ENCODE measurements at regions not wholly inside any gene's neighbourhood (a gene's known extent, or its start where the extent isn't known, plus 50 kb on each side); places are given as distances from the start of the nearest gene placed in this dataset.

- no peak overlapping the region for H2AK5ac ChIP-seq (ENCODE audit: low read length)
- H3K4me1 ChIP-seq (ENCODE audit: control insufficient read depth, low read depth, low read length), result no peaks in the 10 kb centered on the region
- H3K36me3 ChIP-seq (ENCODE audit: control insufficient read depth, insufficient read depth, low read length), result no peaks in the 10 kb centered on the region
- H3K4me3 ChIP-seq (ENCODE audit: low read length), result no peak overlapping the region
- no peaks in the 10 kb centered on the region for H3K79me2 ChIP-seq (ENCODE audit: control insufficient read depth, insufficient read depth, low read length)
- H2BK15ac ChIP-seq (replicated peaks; ENCODE audit: low read depth), result no peak overlapping the region
- DNase-seq, result no peak
- WGBS (ENCODE audit: extremely low coverage, insufficient coverage, low lambda C conversion rate), result no CpG with 5 or more reads among the region's 1 CpG
- H2BK120ac ChIP-seq (ENCODE audit: low read depth, low read length), result no peak overlapping the region
- no peaks in the 10 kb centered on the region for H3K27me3 ChIP-seq (ENCODE audit: insufficient read depth, low read length, poor library complexity)
- H3K4ac ChIP-seq (ENCODE audit: low read depth, low read length), result no peak overlapping the region
- H3K23ac ChIP-seq (ENCODE audit: low read length), result no peak overlapping the region
- no peak overlapping the region for H3K4me2 ChIP-seq (ENCODE audit: low read length)
- H4K5ac ChIP-seq (ENCODE audit: low read length), result no peak overlapping the region
- no peak overlapping the region for H3K18ac ChIP-seq (ENCODE audit: low read length)
- H3K27ac ChIP-seq (ENCODE audit: low read depth, low read length), result no peak overlapping the region
- no peaks in the 10 kb centered on the region for H3K79me1 ChIP-seq (ENCODE audit: low read length)
- no peak overlapping the region for H3K9ac ChIP-seq (ENCODE audit: low read length)
- no peak overlapping the region for H3K56ac ChIP-seq (ENCODE audit: low read length)
- H2BK5ac ChIP-seq (ENCODE audit: low read length), result no peak overlapping the region
- H4K8ac ChIP-seq (ENCODE audit: low read depth, low read length), result no peak overlapping the region
These were observed 91.1 kb upstream of the SKOR2 start for GRCh38 chr18:47342566-47342965.

GRCh38 chr18:47341678-47342077, 90.2 kb upstream of the SKOR2 start:
- Histone ChIP-seq H3K9ac (ENCODE audit: low read length) (no peak overlapping the region), H3K18ac (ENCODE audit: low read length) (no peak overlapping the region), H3K56ac (ENCODE audit: low read length) (no peak overlapping the region), H4K5ac (ENCODE audit: low read length) (no peak overlapping the region), H3K27ac (ENCODE audit: low read depth, low read length) (no peak overlapping the region), H2BK120ac (ENCODE audit: low read depth, low read length) (no peak overlapping the region), H3K79me2 (ENCODE audit: control insufficient read depth, insufficient read depth, low read length) (no peaks in the 10 kb centered on the region), H3K23ac (ENCODE audit: low read length) (no peak overlapping the region), H4K8ac (ENCODE audit: low read depth, low read length) (no peak overlapping the region), H3K79me1 (ENCODE audit: low read length) (no peaks in the 10 kb centered on the region), H3K4me3 (ENCODE audit: low read length) (no peak overlapping the region), H2BK15ac (replicated peaks; ENCODE audit: low read depth) (no peak overlapping the region), H2AK5ac (ENCODE audit: low read length) (no peak overlapping the region), H3K4me2 (ENCODE audit: low read length) (no peak overlapping the region), H2BK5ac (ENCODE audit: low read length) (no peak overlapping the region), H3K4ac (ENCODE audit: low read depth, low read length) (no peak overlapping the region), H3K36me3 (ENCODE audit: control insufficient read depth, insufficient read depth, low read length) (no peaks in the 10 kb centered on the region), H3K27me3 (ENCODE audit: insufficient read depth, low read length, poor library complexity) (no peaks in the 10 kb centered on the region), H3K4me1 (ENCODE audit: control insufficient read depth, low read depth, low read length) (no peaks in the 10 kb centered on the region)
- no CpG with 5 or more reads among the region's 6 CpGs for WGBS (ENCODE audit: extremely low coverage, insufficient coverage, low lambda C conversion rate)
- DNase-seq, result no peak

GRCh38 chr18:47334966-47335365, 83.5 kb upstream of the SKOR2 start:
- H4K8ac ChIP-seq (ENCODE audit: low read depth, low read length), result no peak overlapping the region
- H2BK120ac ChIP-seq (ENCODE audit: low read depth, low read length), result no peak overlapping the region
- H3K27ac ChIP-seq (ENCODE audit: low read depth, low read length), result no peak overlapping the region
- H3K27me3 ChIP-seq (ENCODE audit: insufficient read depth, low read length, poor library complexity), result no peaks in the 10 kb centered on the region
- no peak overlapping the region for H3K4me3 ChIP-seq (ENCODE audit: low read length)
- no peak overlapping the region for H3K23ac ChIP-seq (ENCODE audit: low read length)
- no peak overlapping the region for H3K4ac ChIP-seq (ENCODE audit: low read depth, low read length)
- no peaks in the 10 kb centered on the region for H3K79me1 ChIP-seq (ENCODE audit: low read length)
- H3K9ac ChIP-seq (ENCODE audit: low read length), result no peak overlapping the region
- H3K79me2 ChIP-seq (ENCODE audit: control insufficient read depth, insufficient read depth, low read length), result no peaks in the 10 kb centered on the region
- H3K36me3 ChIP-seq (ENCODE audit: control insufficient read depth, insufficient read depth, low read length), result no peaks in the 10 kb centered on the region
- no peaks in the 10 kb centered on the region for H3K4me1 ChIP-seq (ENCODE audit: control insufficient read depth, low read depth, low read length)
- H3K56ac ChIP-seq (ENCODE audit: low read length), result no peak overlapping the region
- no peak for DNase-seq
- H2AK5ac ChIP-seq (ENCODE audit: low read length), result no peak overlapping the region
- no peak overlapping the region for H3K18ac ChIP-seq (ENCODE audit: low read length)
- H3K4me2 ChIP-seq (ENCODE audit: low read length), result no peak overlapping the region
- H4K5ac ChIP-seq (ENCODE audit: low read length), result no peak overlapping the region
- no peak overlapping the region for H2BK5ac ChIP-seq (ENCODE audit: low read length)
- no peak overlapping the region for H2BK15ac ChIP-seq (replicated peaks; ENCODE audit: low read depth)

GRCh38 chr18:47333926-47334635, 82.6 kb upstream of the SKOR2 start:
- no peaks in the 10 kb centered on the region for H3K79me2 ChIP-seq (ENCODE audit: control insufficient read depth, insufficient read depth, low read length)
- H3K27me3 ChIP-seq (ENCODE audit: insufficient read depth, low read length, poor library complexity), result no peaks in the 10 kb centered on the region
- H2AK5ac ChIP-seq (ENCODE audit: low read length), result no peak overlapping the region
- H3K18ac ChIP-seq (ENCODE audit: low read length), result no peak overlapping the region
- no peak for DNase-seq
- no peaks in the 10 kb centered on the region for H3K4me1 ChIP-seq (ENCODE audit: control insufficient read depth, low read depth, low read length)
- no peaks in the 10 kb centered on the region for H3K36me3 ChIP-seq (ENCODE audit: control insufficient read depth, insufficient read depth, low read length)
- WGBS (ENCODE audit: extremely low coverage, insufficient coverage, low lambda C conversion rate), result no CpG with 5 or more reads among the region's 12 CpGs
- H2BK15ac ChIP-seq (replicated peaks; ENCODE audit: low read depth), result no peak overlapping the region
- H2BK120ac ChIP-seq (ENCODE audit: low read depth, low read length), result no peak overlapping the region
- H3K23ac ChIP-seq (ENCODE audit: low read length), result no peak overlapping the region
- no peak overlapping the region for H2BK5ac ChIP-seq (ENCODE audit: low read length)
- no peak overlapping the region for H3K9ac ChIP-seq (ENCODE audit: low read length)
- H4K5ac ChIP-seq (ENCODE audit: low read length), result no peak overlapping the region
- H3K79me1 ChIP-seq (ENCODE audit: low read length), result no peaks in the 10 kb centered on the region
- H3K4me2 ChIP-seq (ENCODE audit: low read length), result no peak overlapping the region
- no peak overlapping the region for H3K27ac ChIP-seq (ENCODE audit: low read depth, low read length)
- H3K4me3 ChIP-seq (ENCODE audit: low read length), result no peak overlapping the region
- H3K4ac ChIP-seq (ENCODE audit: low read depth, low read length), result no peak overlapping the region
- no peak overlapping the region for H3K56ac ChIP-seq (ENCODE audit: low read length)
- no peak overlapping the region for H4K8ac ChIP-seq (ENCODE audit: low read depth, low read length)

- H4K8ac ChIP-seq (ENCODE audit: low read depth, low read length), result no peak overlapping the region
- WGBS (ENCODE audit: extremely low coverage, insufficient coverage, low lambda C conversion rate), result no CpG with 5 or more reads among the region's 1 CpG
- DNase-seq, result no peak
- no peaks in the 10 kb centered on the region for H3K79me2 ChIP-seq (ENCODE audit: control insufficient read depth, insufficient read depth, low read length)
- H3K4me3 ChIP-seq (ENCODE audit: low read length), result no peak overlapping the region
- H3K4ac ChIP-seq (ENCODE audit: low read depth, low read length), result no peak overlapping the region
- no peaks in the 10 kb centered on the region for H3K4me1 ChIP-seq (ENCODE audit: control insufficient read depth, low read depth, low read length)
- no peak overlapping the region for H2AK5ac ChIP-seq (ENCODE audit: low read length)
- H3K9ac ChIP-seq (ENCODE audit: low read length), result no peak overlapping the region
- no peaks in the 10 kb centered on the region for H3K27me3 ChIP-seq (ENCODE audit: insufficient read depth, low read length, poor library complexity)
- no peak overlapping the region for H3K4me2 ChIP-seq (ENCODE audit: low read length)
- H3K36me3 ChIP-seq (ENCODE audit: control insufficient read depth, insufficient read depth, low read length), result no peaks in the 10 kb centered on the region
- H3K23ac ChIP-seq (ENCODE audit: low read length), result no peak overlapping the region
- no peak overlapping the region for H3K18ac ChIP-seq (ENCODE audit: low read length)
- no peak overlapping the region for H2BK5ac ChIP-seq (ENCODE audit: low read length)
- H3K56ac ChIP-seq (ENCODE audit: low read length), result no peak overlapping the region
- H2BK120ac ChIP-seq (ENCODE audit: low read depth, low read length), result no peak overlapping the region
- H2BK15ac ChIP-seq (replicated peaks; ENCODE audit: low read depth), result no peak overlapping the region
- H3K27ac ChIP-seq (ENCODE audit: low read depth, low read length), result no peak overlapping the region
- no peak overlapping the region for H4K5ac ChIP-seq (ENCODE audit: low read length)
- H3K79me1 ChIP-seq (ENCODE audit: low read length), result no peaks in the 10 kb centered on the region
These were observed 80.2 kb upstream of the SKOR2 start for GRCh38 chr18:47331641-47332040.

- Histone ChIP-seq H3K27ac (ENCODE audit: low read depth, low read length) (no peak overlapping the region), H3K4ac (ENCODE audit: low read depth, low read length) (no peak overlapping the region), H2BK15ac (replicated peaks; ENCODE audit: low read depth) (no peak overlapping the region), H2BK120ac (ENCODE audit: low read depth, low read length) (no peak overlapping the region), H3K9ac (ENCODE audit: low read length) (no peak overlapping the region), H3K79me2 (ENCODE audit: control insufficient read depth, insufficient read depth, low read length) (no peaks in the 10 kb centered on the region), H3K79me1 (ENCODE audit: low read length) (no peaks in the 10 kb centered on the region), H3K4me3 (ENCODE audit: low read length) (no peak overlapping the region), H3K23ac (ENCODE audit: low read length) (no peak overlapping the region), H3K4me2 (ENCODE audit: low read length) (no peak overlapping the region), H3K56ac (ENCODE audit: low read length) (no peak overlapping the region), H3K18ac (ENCODE audit: low read length) (no peak overlapping the region), H3K36me3 (ENCODE audit: control insufficient read depth, insufficient read depth, low read length) (no peaks in the 10 kb centered on the region), H2BK5ac (ENCODE audit: low read length) (no peak overlapping the region), H2AK5ac (ENCODE audit: low read length) (no peak overlapping the region), H4K8ac (ENCODE audit: low read depth, low read length) (no peak overlapping the region), H3K27me3 (ENCODE audit: insufficient read depth, low read length, poor library complexity) (no peaks in the 10 kb centered on the region), H3K4me1 (ENCODE audit: control insufficient read depth, low read depth, low read length) (no peaks in the 10 kb centered on the region), H4K5ac (ENCODE audit: low read length) (no peak overlapping the region)
- no CpG with 5 or more reads among the region's 7 CpGs for WGBS (ENCODE audit: extremely low coverage, insufficient coverage, low lambda C conversion rate)
- DNase-seq, result no peak
These were observed 79.6 kb upstream of the SKOR2 start for GRCh38 chr18:47331026-47331425.

Measured in mesendoderm (in vitro differentiated cells).